Kidney (tissue), 13 donors: ENCODE measurements at regions not wholly inside any gene's neighbourhood (a gene's known extent, or its start where the extent isn't known, plus 50 kb on each side); places are given as distances from the start of the nearest gene placed in this dataset.

Experiments
- DNase-seq, 5 donors: peaks; one replicate each; pipeline ENCODE4 v3.0.0-alpha.2; 2013 to 2020
- FAIRE-seq: peaks from 2 replicates; lab custom pipeline; 2012; peaks lifted over from hg19 to GRCh38; lab: Jason Lieb, UNC
- H3K27ac ChIP-seq, 2 donors: one replicate each; pipeline ENCODE4 v1.7.0; 2013; ENCODE audit warnings: low read depth in 2 of 2, low read length in 2 of 2, inconsistent platforms in 1 of 2
- H3K27me3 ChIP-seq: one replicate; pipeline ENCODE4 v1.7.1; 2013; ENCODE audit warnings: low read length, inconsistent platforms; ENCODE audit not compliant: control insufficient read depth, insufficient read depth
- H3K36me3 ChIP-seq, 3 donors: one replicate each; pipeline versions ENCODE4 v1.7.0 to v1.7.1; 2013; ENCODE audit warnings: low read length in 3 of 3, control low read depth in 1 of 3, inconsistent platforms in 1 of 3; ENCODE audit not compliant: insufficient read depth in 3 of 3, control insufficient read depth in 2 of 3
- H3K4me1 ChIP-seq, 3 donors: one replicate each; pipeline versions ENCODE4 v1.7.0 to v1.7.1; 2013; ENCODE audit warnings: low read length in 3 of 3, inconsistent platforms in 1 of 3, low read depth in 1 of 3; ENCODE audit not compliant: control insufficient read depth in 2 of 3, insufficient read depth in 2 of 3
- H3K4me3 ChIP-seq, 3 donors: one replicate each; pipeline versions ENCODE4 v1.7.0 to v1.8.1; 2013; ENCODE audit warnings: low read length in 3 of 3, control low read depth in 1 of 3, inconsistent platforms in 1 of 3
- H3K9ac ChIP-seq, 3 donors: one replicate each; pipeline versions ENCODE4 v1.7.0 to v1.7.1; 2013; ENCODE audit warnings: low read length in 3 of 3, control low read depth in 1 of 3, inconsistent platforms in 1 of 3
- H3K9me3 ChIP-seq, 3 donors: one replicate each; pipeline versions ENCODE4 v1.7.0 to v1.7.1; 2013; ENCODE audit warnings: low read length in 3 of 3, control low read depth in 1 of 3, inconsistent platforms in 1 of 3; ENCODE audit not compliant: control insufficient read depth in 2 of 3, insufficient read depth in 1 of 3
- intact Hi-C: fragments of 100-400 bp; cut with DNase I; formaldehyde crosslinking; loops from one replicate; pipeline ENCODE4 v1.11.1; 2022
- TF ChIP-seq, protein P1 (sequence below): IDR thresholded peaks from 3 replicates; pipeline ENCODE4 v1.5.1; 2012; ENCODE audit warnings: mild to moderate bottlenecking, moderate library complexity, borderline replicate concordance; ENCODE audit not compliant: insufficient read depth; ENCODE audit errors: extremely low read depth
- donor health status: control.
- donor health status: control.
- donor health status: control.
- donor health status: control.
- donor health status: control.
- donor health status: DM: yes; HTN: yes; CAD: no.
- donor health status: Normal renal cell carcinoma (clear cell type).

- Histone ChIP-seq H3K4me1 (no peaks in the 10 kb centered on the region), H3K36me3 (no peaks in the 10 kb centered on the region), H3K4me3 (no peak overlapping the region), H3K27me3 (no peaks in the 10 kb centered on the region), H3K9ac (no peak overlapping the region), H3K27ac (no peak overlapping the region), H3K9me3 (no peaks in the 10 kb centered on the region)
- FAIRE-seq, result no peak
- no peak for DNase-seq
- intact Hi-C loops, result no loop called here
- TF ChIP-seq, protein P1, sequence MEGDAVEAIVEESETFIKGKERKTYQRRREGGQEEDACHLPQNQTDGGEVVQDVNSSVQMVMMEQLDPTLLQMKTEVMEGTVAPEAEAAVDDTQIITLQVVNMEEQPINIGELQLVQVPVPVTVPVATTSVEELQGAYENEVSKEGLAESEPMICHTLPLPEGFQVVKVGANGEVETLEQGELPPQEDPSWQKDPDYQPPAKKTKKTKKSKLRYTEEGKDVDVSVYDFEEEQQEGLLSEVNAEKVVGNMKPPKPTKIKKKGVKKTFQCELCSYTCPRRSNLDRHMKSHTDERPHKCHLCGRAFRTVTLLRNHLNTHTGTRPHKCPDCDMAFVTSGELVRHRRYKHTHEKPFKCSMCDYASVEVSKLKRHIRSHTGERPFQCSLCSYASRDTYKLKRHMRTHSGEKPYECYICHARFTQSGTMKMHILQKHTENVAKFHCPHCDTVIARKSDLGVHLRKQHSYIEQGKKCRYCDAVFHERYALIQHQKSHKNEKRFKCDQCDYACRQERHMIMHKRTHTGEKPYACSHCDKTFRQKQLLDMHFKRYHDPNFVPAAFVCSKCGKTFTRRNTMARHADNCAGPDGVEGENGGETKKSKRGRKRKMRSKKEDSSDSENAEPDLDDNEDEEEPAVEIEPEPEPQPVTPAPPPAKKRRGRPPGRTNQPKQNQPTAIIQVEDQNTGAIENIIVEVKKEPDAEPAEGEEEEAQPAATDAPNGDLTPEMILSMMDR, result no peak
Observed at GRCh38 chr11:107123022-107123421, 104.7 kb upstream of the GUCY1A2 start.

GRCh38 chr11:107118025-107118720 lies 99.9 kb upstream of the GUCY1A2 start:
- H3K36me3 ChIP-seq, result no peaks in the 10 kb centered on the region
- H3K4me1 ChIP-seq, result no peaks in the 10 kb centered on the region
- DNase-seq (no peak), FAIRE-seq (no peak)
- H3K4me3 ChIP-seq, result no peak overlapping the region
- no peaks in the 10 kb centered on the region for H3K27me3 ChIP-seq
- no peak overlapping the region for H3K27ac ChIP-seq
- TF ChIP-seq, protein P1, result no peak
- intact Hi-C loops, result no loop called here
- no peaks in the 10 kb centered on the region for H3K9me3 ChIP-seq
- H3K9ac ChIP-seq, result no peak overlapping the region

GRCh38 chr11:107116358-107116757 lies 98.1 kb upstream of the GUCY1A2 start:
- Histone ChIP-seq H3K9ac (no peak overlapping the region), H3K4me1 (no peaks in the 10 kb centered on the region), H3K27ac (no peak overlapping the region), H3K4me3 (no peak overlapping the region), H3K36me3 (no peaks in the 10 kb centered on the region), H3K9me3 (no peaks in the 10 kb centered on the region), H3K27me3 (no peaks in the 10 kb centered on the region)
- DNase-seq (peak in 1 of 5 donors; percentile 0), FAIRE-seq (no peak)
- TF ChIP-seq, protein P1, result no peak
- intact Hi-C loops, result no loop called here
